Omental fat pad (tissue), 3 donors: ENCODE measurements at regions not wholly inside any gene's neighbourhood (a gene's known extent, or its start where the extent isn't known, plus 50 kb on each side); places are given as distances from the start of the nearest gene placed in this dataset.
"Not testable (repeated sequence)": the region's sequence is repeated elsewhere in the genome, so short reads cannot be mapped to it uniquely, and the experiment has no call there.

ENCODE experiments used
- ATAC-seq: fragments of 150-250 bp; one replicate; pipeline ENCODE4 v1.9.1; 2016; ENCODE audit warnings: mild to moderate bottlenecking, moderate library complexity; ENCODE audit not compliant: low FRiP score
- DNase-seq: peaks from one replicate; pipeline ENCODE4 v3.0.0-alpha.2; 2019; ENCODE audit warnings: low spot score
- CTCF ChIP-seq, 3 donors: fragments of 450-650 bp; IDR thresholded peaks; one replicate each; pipeline ENCODE4 v1.5.1; 2016 to 2017; ENCODE audit warnings: antibody characterized with exemption in 3 of 3, mild to moderate bottlenecking in 3 of 3, moderate library complexity in 2 of 3

- no peak for ATAC-seq
- no peak for DNase-seq
- no peak for TF ChIP-seq CTCF (IDR thresholded peaks at IDR 0.05)
Measured at GRCh38 chr20:50358166-50358565, 152.0 kb upstream of the PTPN1 start.

GRCh38 chr20:50358971-50359370 lies 151.2 kb upstream of the PTPN1 start:
- no peak for TF ChIP-seq CTCF (IDR thresholded peaks at IDR 0.05)
- ATAC-seq (peak; percentile 10), DNase-seq (no peak)

GRCh38 chr20:50359607-50360217 lies 150.5 kb upstream of the PTPN1 start:
- TF ChIP-seq CTCF (IDR thresholded peaks at IDR 0.05): no peak
- DNase-seq (no peak), ATAC-seq (peak; percentile 30)

- no peak for TF ChIP-seq CTCF (IDR thresholded peaks at IDR 0.05)
- no peak for DNase-seq
- no peak for ATAC-seq
Measured at GRCh38 chr20:50360218-50360672, 149.9 kb upstream of the PTPN1 start.

GRCh38 chr20:50360921-50361320 lies 149.3 kb upstream of the PTPN1 start:
- DNase-seq: no peak
- ATAC-seq: no peak
- TF ChIP-seq CTCF (IDR thresholded peaks at IDR 0.05): no peak

- not testable (repeated sequence) for ATAC-seq
Measured at GRCh38 chr20:50362177-50362576, 148.0 kb upstream of the PTPN1 start.

GRCh38 chr20:50363027-50363426 lies 147.2 kb upstream of the PTPN1 start:
- TF ChIP-seq CTCF (IDR thresholded peaks at IDR 0.05): no peak
- ATAC-seq (no peak), DNase-seq (no peak)

More at GRCh38 chr20:50362177-50362576, 148.0 kb upstream of the PTPN1 start:
- not testable (repeated sequence) for DNase-seq
